IMR-90 (cell line): ENCODE measurements at regions not wholly inside any gene's neighbourhood (a gene's known extent, or its start where the extent isn't known, plus 50 kb on each side); places are given as distances from the start of the nearest gene placed in this dataset.

Experiments
- ATAC-seq: fragments of 200-7000 bp; cut with Tn5 transposase; 2 replicates; pipeline ENCODE4 v1.9.1; 2020; ENCODE audit warnings: low read depth, mild to moderate bottlenecking, moderate library complexity
- BruUV-seq: library from RNA; stranded (reverse); fragments of 400-500 nt; replicated peaks from 2 replicates; lab custom pipeline; 2021; lab: Mats Ljungman, UMichigan
- CTCF ChIA-PET: fragments of 300-600 bp; formaldehyde crosslinking; extraction: SDS; loops from one replicate; lab custom pipeline; 2021; ENCODE audit warnings: antibody characterized with exemption; lab: Yijun Ruan, JAX
- POLR2A ChIA-PET: fragments of 300-600 bp; sonication (Branson Sonifier 250); formaldehyde crosslinking; loops from one replicate; lab custom pipeline; 2022; ENCODE audit warnings: antibody characterized with exemption; ENCODE audit not compliant: unreplicated experiment; lab: Charles Lee
- DNase-seq: peaks from one replicate; pipeline ENCODE4 v3.0.0; 2013
- H2AFZ ChIP-seq: replicated peaks from 2 replicates; pipeline ENCODE3; 2013; ENCODE audit warnings: low read length, mild to moderate bottlenecking; ENCODE audit not compliant: poor library complexity
- H2AK5ac ChIP-seq: 2 replicates; pipeline ENCODE4 v1.6.1; 2013; ENCODE audit warnings: low read depth, low read length, inconsistent platforms
- H2AK9ac ChIP-seq: replicated peaks from 2 replicates; pipeline ENCODE3; 2013; ENCODE audit warnings: mild to moderate bottlenecking, low read depth, low read length, moderate library complexity; ENCODE audit not compliant: poor library complexity
- H2BK120ac ChIP-seq: 2 replicates; pipeline ENCODE4 v1.6.1; 2013; ENCODE audit warnings: low read depth, low read length, inconsistent platforms
- H2BK15ac ChIP-seq: 3 replicates; pipeline ENCODE4 v1.6.1; 2013; ENCODE audit warnings: low read depth, low read length, inconsistent platforms
- H2BK20ac ChIP-seq: 2 replicates; pipeline ENCODE4 v1.6.1; 2013; ENCODE audit warnings: low read depth, mild to moderate bottlenecking, inconsistent platforms, low read length, moderate library complexity
- H2BK5ac ChIP-seq: 2 replicates; pipeline ENCODE4 v1.6.1; 2013; ENCODE audit warnings: mild to moderate bottlenecking, low read depth, low read length, inconsistent platforms; ENCODE audit not compliant: poor library complexity, severe bottlenecking
- H3K14ac ChIP-seq: replicated peaks from 2 replicates; pipeline ENCODE4 v1.6.1; 2013; ENCODE audit warnings: low read depth, low read length, inconsistent platforms
- H3K18ac ChIP-seq: 2 replicates; pipeline ENCODE4 v1.6.1; 2013; ENCODE audit warnings: low read depth, low read length, control low read depth
- H3K23ac ChIP-seq: 2 replicates; pipeline ENCODE4 v1.6.1; 2013; ENCODE audit warnings: low read depth, low read length, inconsistent platforms
- H3K27ac ChIP-seq: 2 replicates; pipeline ENCODE4 v1.5.1; 2013; ENCODE audit warnings: mild to moderate bottlenecking, control low read depth, low read length; ENCODE audit not compliant: insufficient read depth
- H3K27me3 ChIP-seq: 2 replicates; pipeline ENCODE4 v1.6.1; 2013; ENCODE audit warnings: low read length; ENCODE audit not compliant: control insufficient read depth, insufficient read depth
- H3K36me3 ChIP-seq: 2 replicates; pipeline ENCODE4 v1.6.1; 2013; ENCODE audit warnings: low read length, mixed read lengths; ENCODE audit not compliant: control insufficient read depth, insufficient read depth
- H3K4ac ChIP-seq: 2 replicates; pipeline ENCODE4 v1.6.1; 2013; ENCODE audit warnings: low read depth, low read length, inconsistent platforms
- H3K4me1 ChIP-seq: 2 replicates; pipeline ENCODE4 v1.6.1; 2013; ENCODE audit warnings: low read length, mixed read lengths; ENCODE audit not compliant: control insufficient read depth, insufficient read depth
- H3K4me2 ChIP-seq: 2 replicates; pipeline ENCODE4 v1.6.1; 2013; ENCODE audit warnings: low read depth, mild to moderate bottlenecking, control low read depth, low read length, moderate library complexity
- H3K4me3 ChIP-seq: 2 replicates; pipeline ENCODE4 v1.5.1; 2013; ENCODE audit warnings: low read depth, mild to moderate bottlenecking, control low read depth, low read length, moderate library complexity; ENCODE audit not compliant: insufficient read depth
- H3K56ac ChIP-seq: 2 replicates; pipeline ENCODE4 v1.6.1; 2013; ENCODE audit warnings: low read length, inconsistent platforms; ENCODE audit not compliant: insufficient read depth; ENCODE audit errors: extremely low read depth
- H3K79me1 ChIP-seq, 2 experiments: 2 replicates each; pipeline ENCODE4 v1.6.1; 2013; ENCODE audit warnings: low read length in 2 of 2, inconsistent platforms in 1 of 2, low read depth in 1 of 2
- H3K9ac ChIP-seq: 2 replicates; pipeline ENCODE4 v1.6.1; 2013; ENCODE audit warnings: low read depth, low read length, control low read depth
- H3K9me1 ChIP-seq: 2 replicates; pipeline ENCODE4 v1.6.1; 2013; ENCODE audit warnings: low read length, inconsistent platforms; ENCODE audit not compliant: insufficient read depth
- H3K9me3 ChIP-seq: 2 replicates; pipeline ENCODE4 v1.6.1; 2013; ENCODE audit warnings: low read length; ENCODE audit not compliant: control insufficient read depth, insufficient read depth
- H4K20me1 ChIP-seq: 2 replicates; pipeline ENCODE4 v1.6.1; 2013; ENCODE audit warnings: low read length, inconsistent platforms; ENCODE audit not compliant: insufficient read depth
- H4K5ac ChIP-seq: 2 replicates; pipeline ENCODE4 v1.6.1; 2013; ENCODE audit warnings: mild to moderate bottlenecking, low read depth, low read length, control low read depth
- H4K8ac ChIP-seq, 2 experiments: 2 replicates each; pipeline ENCODE4 v1.6.1; 2013; ENCODE audit warnings: low read depth in 2 of 2, low read length in 2 of 2, control low read depth in 1 of 2, inconsistent platforms in 1 of 2
- H4K91ac ChIP-seq: 2 replicates; pipeline ENCODE4 v1.6.1; 2013; ENCODE audit warnings: low read depth, low read length, inconsistent platforms; ENCODE audit not compliant: insufficient read depth
- BHLHE40 ChIP-seq: fragments of 150-350 bp; IDR thresholded peaks from 2 replicates; pipeline ENCODE4 v1.6.1; 2016; ENCODE audit warnings: mild to moderate bottlenecking, low read depth, low read length
- CEBPB ChIP-seq: IDR thresholded peaks from 2 replicates; pipeline ENCODE4 v1.6.1; 2012; ENCODE audit warnings: low read depth, low read length, improper control_type of control experiment
- CHD1 ChIP-seq: IDR thresholded peaks from 2 replicates; pipeline ENCODE4 v1.6.1; 2012; ENCODE audit warnings: low read depth, low read length, improper control_type of control experiment
- CTCF ChIP-seq: conservative IDR thresholded peaks from 2 replicates; pipeline ENCODE4 v1.5.1; 2012; ENCODE audit warnings: mild to moderate bottlenecking, low read depth, low read length, improper control_type of control experiment
- ELK1 ChIP-seq: fragments of 150-350 bp; IDR thresholded peaks from 2 replicates; pipeline ENCODE4 v1.6.1; 2016; ENCODE audit warnings: low read depth, mild to moderate bottlenecking, low read length, moderate library complexity, borderline replicate concordance
- FOS ChIP-seq: fragments of 150-350 bp; IDR thresholded peaks from 2 replicates; pipeline ENCODE4 v1.6.1; 2016; ENCODE audit warnings: low read depth, low read length
- MAFK ChIP-seq: IDR thresholded peaks from 2 replicates; pipeline ENCODE4 v1.6.1; 2012; ENCODE audit warnings: low read depth, low read length, improper control_type of control experiment
- MAZ ChIP-seq: IDR thresholded peaks from 2 replicates; pipeline ENCODE4 v1.6.1; 2012; ENCODE audit warnings: low read depth, mild to moderate bottlenecking, low read length, improper control_type of control experiment, moderate library complexity, borderline replicate concordance
- MXI1 ChIP-seq: IDR thresholded peaks from 2 replicates; pipeline ENCODE4 v1.6.1; 2012; ENCODE audit warnings: low read depth, mild to moderate bottlenecking, low read length, moderate library complexity, borderline replicate concordance
- NFE2L2 ChIP-seq: fragments of 150-350 bp; IDR thresholded peaks from 2 replicates; pipeline ENCODE4 v1.6.1; 2016; ENCODE audit warnings: low read depth, mild to moderate bottlenecking, low read length
- POLR2A ChIP-seq: IDR thresholded peaks from 2 replicates; pipeline ENCODE4 v1.6.1; 2012; ENCODE audit warnings: mild to moderate bottlenecking, low read depth, low read length
- RAD21 ChIP-seq: IDR thresholded peaks from 2 replicates; pipeline ENCODE4 v1.6.1; 2012; ENCODE audit warnings: low read length, improper control_type of control experiment
- RCOR1 ChIP-seq: IDR thresholded peaks from 2 replicates; pipeline ENCODE4 v1.6.1; 2012; ENCODE audit warnings: mild to moderate bottlenecking, low read length, improper control_type of control experiment; ENCODE audit not compliant: insufficient replicate concordance
- RFX5 ChIP-seq: IDR thresholded peaks from 2 replicates; pipeline ENCODE4 v1.8.0; 2012; ENCODE audit warnings: low read depth, mild to moderate bottlenecking, low read length, moderate library complexity
- SMC3 ChIP-seq: fragments of 150-350 bp; IDR thresholded peaks from 2 replicates; pipeline ENCODE4 v1.6.1; 2016; ENCODE audit warnings: low read depth, mild to moderate bottlenecking, antibody characterized with exemption, low read length, moderate library complexity
- USF2 ChIP-seq: fragments of 150-350 bp; IDR thresholded peaks from 2 replicates; pipeline ENCODE4 v1.6.1; 2017; ENCODE audit warnings: mild to moderate bottlenecking, antibody characterized with exemption, low read length, low read depth
- WGBS, 2 experiments: methylation state at CpG; one replicate each; pipeline versions ENCODE4 v1.1.5 to v1.1.7; 2013; ENCODE audit warnings: missing lambda C conversion rate in 2 of 2; ENCODE audit not compliant: insufficient read length in 1 of 2; ENCODE audit errors: extremely low coverage in 2 of 2; 5-methylcytosine and 5-hydroxymethylcytosine counted together
- dilution Hi-C: fragments of 300-500 bp; cut with HindIII; formaldehyde crosslinking; loops from one replicate; pipeline ENCODE4 v1.14.3; 2018; ENCODE audit warnings: low sequenced_read_pairs; ENCODE audit not compliant: unreplicated experiment
- in situ Hi-C: fragments of 300-500 bp; cut with MboI; formaldehyde crosslinking; loops from 3 replicates; pipeline ENCODE4 v1.14.3; 2019; ENCODE audit warnings: low sequenced_read_pairs, inconsistent platforms, mixed read lengths
- intact Hi-C: fragments of 100-400 bp; cut with micrococcal nuclease; formaldehyde crosslinking; loops from 2 replicates; pipeline ENCODE4 v1.10.0; 2022

GRCh38 chrX:56505866-56506265 is 57.6 kb upstream of the UBQLN2 start:
- Histone ChIP-seq H3K4me3 (no peak overlapping the region), H3K14ac (no peak overlapping the region), H4K5ac (no peak overlapping the region), H4K8ac (no peak overlapping the region), H3K27ac (no peak overlapping the region), H3K9me1 (no peaks in the 10 kb centered on the region), H3K18ac (no peak overlapping the region), H2BK120ac (no peak overlapping the region), H3K4me1 (no peaks in the 10 kb centered on the region), H3K56ac (no peak overlapping the region), H3K4ac (no peak overlapping the region), H3K4me2 (no peak overlapping the region), H2AK5ac (no peak overlapping the region), H3K79me1 (no peaks in the 10 kb centered on the region), H2BK15ac (no peak overlapping the region), H2BK5ac (no peak overlapping the region), H4K91ac (no peak overlapping the region), H3K36me3 (no peaks in the 10 kb centered on the region), H2AFZ (no peak overlapping the region), H3K9me3 (no peaks in the 10 kb centered on the region), H3K9ac (no peak overlapping the region), H3K23ac (no peak overlapping the region), H4K20me1 (no peaks in the 10 kb centered on the region), H2AK9ac (no peak overlapping the region), H2BK20ac (no peak overlapping the region), H3K27me3 (no peaks in the 10 kb centered on the region; the same call in 1 of the 2 replicates)
- BruUV-seq, result no TSS peak
- in situ Hi-C loops (no loop called here), dilution Hi-C loops (no loop called here), intact Hi-C loops (no loop called here)
- POLR2A ChIA-PET, result no interaction called here
- CTCF ChIA-PET, result no interaction called here
- TF ChIP-seq ELK1 (no peak), CHD1 (no peak), SMC3 (no peak), USF2 (no peak), POLR2A (no peak), MXI1 (no peak), BHLHE40 (no peak), RCOR1 (no peak), RFX5 (no peak), MAZ (no peak), CEBPB (no peak), RAD21 (no peak), CTCF (no peak), MAFK (no peak), NFE2L2 (no peak), FOS (no peak)
- no peak for ATAC-seq
- no CpG with 5 or more reads among the region's 4 CpGs for WGBS, 2 experiments
- no peak for DNase-seq
